ENCODE measurements at regions not wholly inside any gene's neighbourhood (a gene's known extent, or its start where the extent isn't known, plus 50 kb on each side); places are given as distances from the start of the nearest gene placed in this dataset.

DNA sequence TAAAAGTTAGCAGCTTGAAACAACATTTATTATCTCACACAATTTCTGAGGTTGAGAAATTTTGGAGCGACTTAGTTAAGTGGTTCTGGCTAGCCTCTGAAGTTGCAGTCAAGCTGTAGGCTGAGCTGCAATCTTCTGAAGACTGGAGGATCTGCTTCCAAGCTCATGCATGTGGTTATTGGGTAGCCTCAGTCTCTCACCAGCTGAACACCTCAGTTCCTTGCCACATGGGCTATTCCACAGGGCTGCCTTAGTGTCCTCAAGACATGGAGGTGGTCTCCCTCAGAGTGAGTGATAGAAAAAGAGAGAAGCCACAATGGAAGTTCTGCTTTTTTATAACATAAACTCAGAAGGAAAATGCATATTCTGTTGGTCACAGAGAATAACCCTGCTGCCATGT, 92.0 kb upstream of the CAMK1G start:
- TF ChIP-seq EP300 (IDR thresholded peaks at IDR 0.05; ENCODE audit: borderline replicate concordance) (no peak), RAD21 (IDR thresholded peaks at IDR 0.05; ENCODE audit: low read depth) (no peak), FOXM1 (IDR thresholded peaks at IDR 0.05; ENCODE audit: borderline replicate concordance, low read depth) (no peak), TAF1 (IDR thresholded peaks at IDR 0.05; ENCODE audit: low read depth) (no peak), EGR1 (IDR thresholded peaks at IDR 0.05) (no peak), NFIC (IDR thresholded peaks at IDR 0.05) (no peak), TEAD4 (IDR thresholded peaks at IDR 0.05) (no peak), CREB1 (IDR thresholded peaks at IDR 0.05; ENCODE audit: low read depth) (no peak), CEBPB (IDR thresholded peaks at IDR 0.05) (no peak)
- TF ChIP-seq, protein P1, sequence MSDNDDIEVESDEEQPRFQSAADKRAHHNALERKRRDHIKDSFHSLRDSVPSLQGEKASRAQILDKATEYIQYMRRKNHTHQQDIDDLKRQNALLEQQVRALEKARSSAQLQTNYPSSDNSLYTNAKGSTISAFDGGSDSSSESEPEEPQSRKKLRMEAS (IDR thresholded peaks at IDR 0.05), result no peak
- TF ChIP-seq, protein P2, sequence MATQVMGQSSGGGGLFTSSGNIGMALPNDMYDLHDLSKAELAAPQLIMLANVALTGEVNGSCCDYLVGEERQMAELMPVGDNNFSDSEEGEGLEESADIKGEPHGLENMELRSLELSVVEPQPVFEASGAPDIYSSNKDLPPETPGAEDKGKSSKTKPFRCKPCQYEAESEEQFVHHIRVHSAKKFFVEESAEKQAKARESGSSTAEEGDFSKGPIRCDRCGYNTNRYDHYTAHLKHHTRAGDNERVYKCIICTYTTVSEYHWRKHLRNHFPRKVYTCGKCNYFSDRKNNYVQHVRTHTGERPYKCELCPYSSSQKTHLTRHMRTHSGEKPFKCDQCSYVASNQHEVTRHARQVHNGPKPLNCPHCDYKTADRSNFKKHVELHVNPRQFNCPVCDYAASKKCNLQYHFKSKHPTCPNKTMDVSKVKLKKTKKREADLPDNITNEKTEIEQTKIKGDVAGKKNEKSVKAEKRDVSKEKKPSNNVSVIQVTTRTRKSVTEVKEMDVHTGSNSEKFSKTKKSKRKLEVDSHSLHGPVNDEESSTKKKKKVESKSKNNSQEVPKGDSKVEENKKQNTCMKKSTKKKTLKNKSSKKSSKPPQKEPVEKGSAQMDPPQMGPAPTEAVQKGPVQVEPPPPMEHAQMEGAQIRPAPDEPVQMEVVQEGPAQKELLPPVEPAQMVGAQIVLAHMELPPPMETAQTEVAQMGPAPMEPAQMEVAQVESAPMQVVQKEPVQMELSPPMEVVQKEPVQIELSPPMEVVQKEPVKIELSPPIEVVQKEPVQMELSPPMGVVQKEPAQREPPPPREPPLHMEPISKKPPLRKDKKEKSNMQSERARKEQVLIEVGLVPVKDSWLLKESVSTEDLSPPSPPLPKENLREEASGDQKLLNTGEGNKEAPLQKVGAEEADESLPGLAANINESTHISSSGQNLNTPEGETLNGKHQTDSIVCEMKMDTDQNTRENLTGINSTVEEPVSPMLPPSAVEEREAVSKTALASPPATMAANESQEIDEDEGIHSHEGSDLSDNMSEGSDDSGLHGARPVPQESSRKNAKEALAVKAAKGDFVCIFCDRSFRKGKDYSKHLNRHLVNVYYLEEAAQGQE (IDR thresholded peaks at IDR 0.05; ENCODE audit: low read depth), result no peak

Data from Ishikawa (cell line).